Gastrocnemius medialis (tissue), 4 donors: ENCODE measurements at regions not wholly inside any gene's neighbourhood (a gene's known extent, or its start where the extent isn't known, plus 50 kb on each side); places are given as distances from the start of the nearest gene placed in this dataset.

Experiments used
- ATAC-seq, 2 donors: fragments of 150-250 bp; one replicate each; pipeline ENCODE4 v1.9.1; 2016
- DNase-seq, 2 donors: peaks; one replicate each; pipeline ENCODE4 v3.0.0-alpha.2; 2019
- H3K27ac ChIP-seq, 4 donors: fragments of 200-600 bp; sonication (generic); 1 replicate in 1 of 4; 2 replicates in 3 of 4; pipeline ENCODE4 v1.5.1; 2016 to 2018; ENCODE audit warnings: mild to moderate bottlenecking in 2 of 4, moderate library complexity in 1 of 4
- H3K27me3 ChIP-seq, 3 donors: fragments of 200-600 bp; sonication (generic) in 2 of 3; 1 replicate in 1 of 3; 2 replicates in 2 of 3; pipeline versions ENCODE4 v1.5.1 to v1.6.0; 2016 to 2019; ENCODE audit warnings: mild to moderate bottlenecking in 1 of 3, moderate library complexity in 1 of 3
- H3K36me3 ChIP-seq, 2 donors: fragments of 200-600 bp; sonication (generic) in 1 of 2; one replicate each; pipeline ENCODE4 v1.5.1; 2017 to 2018
- H3K4me1 ChIP-seq, 2 donors: fragments of 200-600 bp; sonication (generic) in 1 of 2; one replicate each; pipeline ENCODE4 v1.5.1; 2016 to 2017; ENCODE audit warnings: mild to moderate bottlenecking in 2 of 2
- H3K4me3 ChIP-seq, 4 donors: fragments of 200-600 bp; sonication (generic) in 3 of 4; 1 replicate in 1 of 4; 2 replicates in 3 of 4; pipeline ENCODE4 v1.5.1; 2016 to 2019; ENCODE audit warnings: mild to moderate bottlenecking in 2 of 4
- H3K9me3 ChIP-seq, 3 donors: fragments of 200-600 bp; sonication (generic) in 2 of 3; 1 replicate in 1 of 3; 2 replicates in 2 of 3; pipeline ENCODE4 v1.5.1; 2016 to 2019
- CTCF ChIP-seq, 5 experiments: fragments of 450-650 bp in 3 of 5; fragments of 200-600 bp in 2 of 5; sonication (generic) in 2 of 5; IDR thresholded peaks in 4 of 5; conservative IDR thresholded peaks in 1 of 5; 1 replicate in 4 of 5; 2 replicates in 1 of 5; pipeline ENCODE4 v1.5.1; 2016 to 2019; ENCODE audit warnings: antibody characterized with exemption in 5 of 5, mild to moderate bottlenecking in 3 of 5, moderate library complexity in 3 of 5
- POLR2A ChIP-seq, 2 donors: fragments of 450-650 bp; IDR thresholded peaks; one replicate each; pipeline ENCODE4 v1.6.1; 2017; ENCODE audit warnings: antibody characterized with exemption in 2 of 2, mild to moderate bottlenecking in 2 of 2, moderate library complexity in 2 of 2
- in situ Hi-C, 4 donors: fragments of 200-750 bp; cut with MboI; loops; one replicate each; pipeline versions ENCODE4 v1.15.0 to v1.8.0; 2017; ENCODE audit warnings: low sequenced_read_pairs in 4 of 4
- intact Hi-C: fragments of 100-400 bp; cut with DNase I; formaldehyde crosslinking; loops from one replicate; pipeline ENCODE4 v1.15.1; 2023; ENCODE audit warnings: low total_unique reads

GRCh38 chr9:134996591-134997530, 79.1 kb upstream of the FCN1 start:
- no peaks in the 10 kb centered on the region for H3K9me3 ChIP-seq
- TF ChIP-seq POLR2A (IDR thresholded peaks at IDR 0.05) (no peak), CTCF (IDR thresholded peaks at IDR 0.05 in 4 of 5, conservative IDR thresholded peaks at IDR 0.05 in 1 of 5) (no peak)
- intact Hi-C loops (no loop called here), in situ Hi-C loops (no loop called here)
- H3K4me1 ChIP-seq: no peaks in the 10 kb centered on the region
- ATAC-seq (no peak), DNase-seq (no peak)
- no peak overlapping the region for H3K4me3 ChIP-seq
- H3K27me3 ChIP-seq: peaks cover 0 to 5% (median 0%) of the 10 kb centered on the region in 3 donors
- H3K27ac ChIP-seq: no peak overlapping the region
- no peaks in the 10 kb centered on the region for H3K36me3 ChIP-seq

- ATAC-seq (no peak), DNase-seq (no peak)
- H3K27ac ChIP-seq: no peak overlapping the region
- H3K4me3 ChIP-seq: no peak overlapping the region
- intact Hi-C loops: no loop called here
- peaks cover 0 to 3% (median 0%) of the 10 kb centered on the region in 3 donors for H3K27me3 ChIP-seq
- no peaks in the 10 kb centered on the region for H3K4me1 ChIP-seq
- H3K36me3 ChIP-seq: no peaks in the 10 kb centered on the region
- TF ChIP-seq POLR2A (IDR thresholded peaks at IDR 0.05) (no peak), CTCF (IDR thresholded peaks at IDR 0.05 in 4 of 5, conservative IDR thresholded peaks at IDR 0.05 in 1 of 5) (no peak)
- H3K9me3 ChIP-seq: no peaks in the 10 kb centered on the region
- in situ Hi-C loops: no loop called here
Measured at GRCh38 chr9:135000647-135001245, 83.0 kb upstream of the FCN1 start.

GRCh38 chr9:135001526-135001925, 83.8 kb upstream of the FCN1 start:
- no peaks in the 10 kb centered on the region for H3K4me1 ChIP-seq
- in situ Hi-C loops: no loop called here
- H3K36me3 ChIP-seq: no peaks in the 10 kb centered on the region
- TF ChIP-seq POLR2A (IDR thresholded peaks at IDR 0.05) (no peak), CTCF (IDR thresholded peaks at IDR 0.05 in 4 of 5, conservative IDR thresholded peaks at IDR 0.05 in 1 of 5) (no peak)
- intact Hi-C loops: no loop called here
- no peak for DNase-seq
- no peak for ATAC-seq
- no peaks in the 10 kb centered on the region for H3K9me3 ChIP-seq
- no peak overlapping the region for H3K27ac ChIP-seq
- H3K27me3 ChIP-seq: peaks cover 0 to 3% (median 0%) of the 10 kb centered on the region in 3 donors
- H3K4me3 ChIP-seq: no peak overlapping the region

GRCh38 chr9:135002336-135002735, 84.6 kb upstream of the FCN1 start:
- in situ Hi-C loops: no loop called here
- no peaks in the 10 kb centered on the region for H3K36me3 ChIP-seq
- intact Hi-C loops: no loop called here

More at GRCh38 chr9:135002336-135002735, 84.6 kb upstream of the FCN1 start:
- ATAC-seq: no peak
- H3K27ac ChIP-seq: no peak overlapping the region
- H3K4me3 ChIP-seq: no peak overlapping the region
- H3K27me3 ChIP-seq: peaks cover 0 to 3% (median 0%) of the 10 kb centered on the region in 3 donors
- no peaks in the 10 kb centered on the region for H3K9me3 ChIP-seq
- no peak for TF ChIP-seq CTCF (IDR thresholded peaks at IDR 0.05 in 4 of 5, conservative IDR thresholded peaks at IDR 0.05 in 1 of 5)
- TF ChIP-seq POLR2A (IDR thresholded peaks at IDR 0.05): no peak
- no peak for DNase-seq
- no peaks in the 10 kb centered on the region for H3K4me1 ChIP-seq
